OCI-LY1 (cell line): ENCODE measurements at regions not wholly inside any gene's neighbourhood (a gene's known extent, or its start where the extent isn't known, plus 50 kb on each side); places are given as distances from the start of the nearest gene placed in this dataset.

Source experiments
- H2AFZ ChIP-seq: fragments of 200-600 bp; sonication (generic), shearing (Covaris generic); 2 replicates; pipeline ENCODE4 v1.6.0; 2014; ENCODE audit warnings: antibody characterized with exemption, mild to moderate bottlenecking, low read length
- H3F3A ChIP-seq: fragments of 200-600 bp; sonication (generic), shearing (Covaris generic); 2 replicates; pipeline ENCODE4 v1.6.0; 2014; ENCODE audit warnings: mild to moderate bottlenecking, antibody characterized with exemption, low read length, moderate library complexity; ENCODE audit not compliant: insufficient read depth
- H3K27ac ChIP-seq: fragments of 200-600 bp; sonication (generic); 2 replicates; pipeline ENCODE4 v1.5.1; 2014; ENCODE audit warnings: low read length, mixed run types, mild to moderate bottlenecking, low read depth; ENCODE audit not compliant: poor library complexity, severe bottlenecking
- H3K27me3 ChIP-seq: fragments of 200-600 bp; sonication (generic); 2 replicates; pipeline ENCODE4 v1.6.0; 2014; ENCODE audit warnings: antibody characterized with exemption, mild to moderate bottlenecking, low read length, moderate library complexity; ENCODE audit not compliant: insufficient read depth
- H3K36me3 ChIP-seq: fragments of 200-600 bp; sonication (generic); 2 replicates; pipeline ENCODE4 v1.6.1; 2014; ENCODE audit warnings: mild to moderate bottlenecking, antibody characterized with exemption, low read length, moderate library complexity, mixed read lengths; ENCODE audit not compliant: insufficient read depth
- H3K4me1 ChIP-seq: fragments of 200-600 bp; sonication (generic); 2 replicates; pipeline ENCODE4 v1.5.1; 2014; ENCODE audit warnings: mild to moderate bottlenecking, low read length, moderate library complexity; ENCODE audit not compliant: insufficient read depth, severe bottlenecking
- H3K4me2 ChIP-seq: fragments of 200-600 bp; sonication (generic), shearing (Covaris generic); 2 replicates; pipeline ENCODE4 v1.6.1; 2014; ENCODE audit warnings: low read length
- H3K4me3 ChIP-seq: fragments of 200-600 bp; sonication (generic); 2 replicates; pipeline ENCODE4 v1.5.1; 2014; ENCODE audit warnings: low read length, low read depth, mild to moderate bottlenecking, mixed read lengths; ENCODE audit not compliant: poor library complexity, severe bottlenecking
- H3K79me2 ChIP-seq: fragments of 200-600 bp; shearing (Covaris generic); 2 replicates; pipeline ENCODE4 v1.6.1; 2016; ENCODE audit warnings: mixed run types, low read length, mixed read lengths; ENCODE audit not compliant: insufficient read depth
- H3K9ac ChIP-seq: fragments of 200-600 bp; sonication (generic), shearing (Covaris generic); 2 replicates; pipeline ENCODE4 v1.6.1; 2014; ENCODE audit warnings: mild to moderate bottlenecking, low read length, mixed read lengths
- H3K9me2 ChIP-seq: fragments of 200-600 bp; sonication (generic), shearing (Covaris generic); 2 replicates; pipeline ENCODE4 v1.6.1; 2014; ENCODE audit warnings: low read depth, mild to moderate bottlenecking, low read length, mixed read lengths
- H3K9me3 ChIP-seq: fragments of 200-600 bp; shearing (Covaris generic); 2 replicates; pipeline ENCODE4 v1.6.1; 2014; ENCODE audit warnings: low read length, mixed read lengths
- H4K20me1 ChIP-seq: fragments of 200-600 bp; sonication (generic), shearing (Covaris generic); 2 replicates; pipeline ENCODE4 v1.6.0; 2016; ENCODE audit warnings: mild to moderate bottlenecking, low read length; ENCODE audit not compliant: insufficient read depth
- EZH2 ChIP-seq: fragments of 200-600 bp; sonication (generic), shearing (Covaris generic); IDR thresholded peaks from 2 replicates; pipeline ENCODE4 v1.8.0; 2017; ENCODE audit warnings: borderline replicate concordance, mixed run types, mild to moderate bottlenecking, antibody characterized with exemption, low read length, moderate library complexity, mixed read lengths
- TF ChIP-seq, protein P1 (sequence below): fragments of 200-600 bp; sonication (generic), shearing (Covaris generic); IDR thresholded peaks from 2 replicates; pipeline ENCODE4 v1.5.1; 2017; ENCODE audit warnings: mild to moderate bottlenecking, antibody characterized with exemption, low read length, moderate library complexity, mixed read lengths

GRCh38 chr5:56419667-56420066 is 186.5 kb upstream of the ANKRD55 start:
- Histone ChIP-seq H3K27ac (no peak overlapping the region), H4K20me1 (no peaks in the 10 kb centered on the region), H3K36me3 (no peaks in the 10 kb centered on the region), H2AFZ (no peak overlapping the region), H3K27me3 (no peaks in the 10 kb centered on the region), H3K4me3 (no peak overlapping the region), H3K4me2 (no peak overlapping the region), H3K9ac (no peak overlapping the region), H3K79me2 (no peaks in the 10 kb centered on the region), H3F3A (no peaks in the 10 kb centered on the region), H3K4me1 (peaks cover 15% of the 10 kb centered on the region), H3K9me3 (peaks cover 12% of the 10 kb centered on the region; the same call in 1 of the 2 replicates), H3K9me2 (no peaks in the 10 kb centered on the region)
- no peak for TF ChIP-seq EZH2
- TF ChIP-seq, protein P1, sequence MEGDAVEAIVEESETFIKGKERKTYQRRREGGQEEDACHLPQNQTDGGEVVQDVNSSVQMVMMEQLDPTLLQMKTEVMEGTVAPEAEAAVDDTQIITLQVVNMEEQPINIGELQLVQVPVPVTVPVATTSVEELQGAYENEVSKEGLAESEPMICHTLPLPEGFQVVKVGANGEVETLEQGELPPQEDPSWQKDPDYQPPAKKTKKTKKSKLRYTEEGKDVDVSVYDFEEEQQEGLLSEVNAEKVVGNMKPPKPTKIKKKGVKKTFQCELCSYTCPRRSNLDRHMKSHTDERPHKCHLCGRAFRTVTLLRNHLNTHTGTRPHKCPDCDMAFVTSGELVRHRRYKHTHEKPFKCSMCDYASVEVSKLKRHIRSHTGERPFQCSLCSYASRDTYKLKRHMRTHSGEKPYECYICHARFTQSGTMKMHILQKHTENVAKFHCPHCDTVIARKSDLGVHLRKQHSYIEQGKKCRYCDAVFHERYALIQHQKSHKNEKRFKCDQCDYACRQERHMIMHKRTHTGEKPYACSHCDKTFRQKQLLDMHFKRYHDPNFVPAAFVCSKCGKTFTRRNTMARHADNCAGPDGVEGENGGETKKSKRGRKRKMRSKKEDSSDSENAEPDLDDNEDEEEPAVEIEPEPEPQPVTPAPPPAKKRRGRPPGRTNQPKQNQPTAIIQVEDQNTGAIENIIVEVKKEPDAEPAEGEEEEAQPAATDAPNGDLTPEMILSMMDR: no peak

DNA sequence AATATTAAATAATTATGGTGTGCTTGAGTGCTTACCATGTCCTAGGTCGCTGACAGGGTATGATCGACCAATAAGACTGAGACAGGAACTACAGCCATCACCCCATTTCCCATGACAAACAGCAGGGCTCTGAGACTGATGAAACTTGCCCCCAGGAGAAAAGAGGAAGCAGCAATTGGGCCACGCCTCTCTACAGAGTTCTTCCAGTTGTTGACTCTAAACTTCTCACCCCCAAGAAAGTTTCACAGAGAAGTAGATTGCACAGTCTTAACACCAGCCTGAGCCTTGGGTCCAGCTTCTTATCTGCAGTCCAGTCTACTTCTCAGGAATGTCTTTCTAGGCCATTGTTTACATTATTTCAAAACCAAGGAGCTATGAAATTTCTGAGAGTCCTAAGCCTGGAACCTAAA is 182.2 kb upstream of the ANKRD55 start:
- H3K4me3 ChIP-seq: peak overlapping the region; percentile 24
- H3K9ac ChIP-seq: peak overlapping the region; percentile 34; the same call in 1 of the 2 replicates
- peak overlapping the region; percentile 85 for H3K27ac ChIP-seq

GRCh38 chr5:56414066-56414465 is 180.9 kb upstream of the ANKRD55 start:
- H4K20me1 ChIP-seq: no peaks in the 10 kb centered on the region
- no peak overlapping the region for H2AFZ ChIP-seq
- TF ChIP-seq, protein P1: no peak
- no peak for TF ChIP-seq EZH2
- peak overlapping the region; percentile 85 for H3K27ac ChIP-seq
- no peaks in the 10 kb centered on the region for H3K27me3 ChIP-seq
- H3K4me1 ChIP-seq: peaks cover 47% of the 10 kb centered on the region
- no peaks in the 10 kb centered on the region for H3K9me2 ChIP-seq
- no peaks in the 10 kb centered on the region for H3K79me2 ChIP-seq
- H3F3A ChIP-seq: no peaks in the 10 kb centered on the region
- H3K9me3 ChIP-seq: peaks cover 3% of the 10 kb centered on the region; the same call in 1 of the 2 replicates
- H3K36me3 ChIP-seq: no peaks in the 10 kb centered on the region
- peak overlapping the region; percentile 37; the same call in 1 of the 2 replicates for H3K9ac ChIP-seq
- peak overlapping the region; percentile 51 for H3K4me2 ChIP-seq
- no peak overlapping the region for H3K4me3 ChIP-seq

More for the DNA sequence above, 182.2 kb upstream of the ANKRD55 start:
- Histone ChIP-seq H3K9me3 (peaks cover 9% of the 10 kb centered on the region; the same call in 1 of the 2 replicates), H3K36me3 (no peaks in the 10 kb centered on the region), H3K27me3 (no peaks in the 10 kb centered on the region), H3K4me2 (peak overlapping the region; percentile 51), H4K20me1 (no peaks in the 10 kb centered on the region), H3F3A (no peaks in the 10 kb centered on the region), H3K4me1 (peaks cover 47% of the 10 kb centered on the region), H3K9me2 (no peaks in the 10 kb centered on the region), H2AFZ (no peak overlapping the region), H3K79me2 (no peaks in the 10 kb centered on the region)
- TF ChIP-seq, protein P1: no peak
- TF ChIP-seq EZH2: no peak
